Breast epithelium (tissue), 4 donors: ENCODE measurements at regions not wholly inside any gene's neighbourhood (a gene's known extent, or its start where the extent isn't known, plus 50 kb on each side); places are given as distances from the start of the nearest gene placed in this dataset.

Experiments used
- DNase-seq, 2 donors: peaks; one replicate each; pipeline ENCODE4 v3.0.0-alpha.2; 2019; ENCODE audit warnings: low spot score in 2 of 2
- H3K27ac ChIP-seq, 2 donors: fragments of 200-600 bp; sonication (generic) in 1 of 2; one replicate each; pipeline ENCODE4 v1.5.1; 2016 to 2019; ENCODE audit warnings: mild to moderate bottlenecking in 1 of 2
- H3K27me3 ChIP-seq, 2 donors: fragments of 200-600 bp; sonication (generic) in 1 of 2; one replicate each; pipeline versions ENCODE4 v1.5.1 to v1.6.0; 2017 to 2019; ENCODE audit warnings: control low read depth in 1 of 2, mild to moderate bottlenecking in 1 of 2
- H3K36me3 ChIP-seq: fragments of 200-600 bp; one replicate; pipeline ENCODE4 v1.5.1; 2019
- H3K4me1 ChIP-seq, 2 donors: fragments of 200-600 bp; sonication (generic); one replicate each; pipeline ENCODE4 v1.5.1; 2016 to 2019; ENCODE audit warnings: control low read depth in 1 of 2
- H3K4me3 ChIP-seq, 3 donors: fragments of 200-600 bp; sonication (generic); 1 replicate in 2 of 3; 2 replicates in 1 of 3; pipeline ENCODE4 v1.5.1; 2016 to 2019; ENCODE audit warnings: mild to moderate bottlenecking in 3 of 3, moderate library complexity in 2 of 3
- H3K9me3 ChIP-seq, 2 donors: fragments of 200-600 bp; sonication (generic) in 1 of 2; one replicate each; pipeline ENCODE4 v1.5.1; 2016 to 2019; ENCODE audit warnings: control low read depth in 1 of 2
- CTCF ChIP-seq, 3 donors: fragments of 450-650 bp; IDR thresholded peaks; one replicate each; pipeline ENCODE4 v1.5.1; 2016 to 2017; ENCODE audit warnings: antibody characterized with exemption in 3 of 3, mild to moderate bottlenecking in 3 of 3, moderate library complexity in 3 of 3
- POLR2A ChIP-seq: fragments of 450-650 bp; IDR thresholded peaks from one replicate; pipeline ENCODE4 v1.6.1; 2016; ENCODE audit warnings: antibody characterized with exemption, mild to moderate bottlenecking, moderate library complexity
- POLR2AphosphoS5 ChIP-seq, 3 donors: sonication (generic); formaldehyde crosslinking; IDR thresholded peaks; one replicate each; pipeline ENCODE4 v1.6.1; 2017; ENCODE audit warnings: antibody characterized with exemption in 3 of 3
- intact Hi-C: fragments of 100-400 bp; cut with DNase I; formaldehyde crosslinking; loops from one replicate; pipeline ENCODE4 v1.15.1; 2023; ENCODE audit warnings: low total_unique reads

DNA sequence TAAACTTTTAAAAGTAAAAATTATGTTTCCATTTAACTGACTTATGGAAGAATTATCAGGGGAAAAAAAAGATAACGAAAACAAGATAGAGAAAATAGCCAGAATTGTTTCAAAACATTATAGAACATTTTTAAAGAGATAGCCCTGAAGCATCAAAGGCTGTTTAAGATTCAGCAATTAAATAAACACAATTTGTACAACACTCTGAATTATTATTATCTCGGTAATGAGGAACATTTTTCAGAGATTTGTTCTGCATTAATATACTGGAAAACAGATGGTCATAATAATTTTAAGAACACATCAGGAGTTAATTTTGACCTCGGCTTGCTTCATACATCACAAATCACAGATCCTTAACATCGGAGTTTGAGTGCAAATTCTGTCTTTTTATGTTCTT is 643.8 kb downstream of the SORCS1 start:
- no peaks in the 10 kb centered on the region for H3K9me3 ChIP-seq
- no peaks in the 10 kb centered on the region for H3K4me1 ChIP-seq
- no peak overlapping the region for H3K4me3 ChIP-seq
- DNase-seq, result no peak
- no peak overlapping the region for H3K27ac ChIP-seq
- intact Hi-C loops, result no loop called here
- H3K36me3 ChIP-seq, result no peaks in the 10 kb centered on the region
- H3K27me3 ChIP-seq, result no peaks in the 10 kb centered on the region
- TF ChIP-seq POLR2AphosphoS5 (IDR thresholded peaks at IDR 0.05) (no peak), POLR2A (no peak), CTCF (IDR thresholded peaks at IDR 0.05) (no peak)

- no peak for DNase-seq
- intact Hi-C loops, result no loop called here
- TF ChIP-seq POLR2A (no peak), CTCF (IDR thresholded peaks at IDR 0.05) (no peak), POLR2AphosphoS5 (IDR thresholded peaks at IDR 0.05) (no peak)
- Histone ChIP-seq H3K4me1 (no peaks in the 10 kb centered on the region), H3K9me3 (no peaks in the 10 kb centered on the region), H3K27me3 (no peaks in the 10 kb centered on the region), H3K27ac (no peak overlapping the region), H3K36me3 (no peaks in the 10 kb centered on the region), H3K4me3 (no peak overlapping the region)
These were observed 645.0 kb downstream of the SORCS1 start for GRCh38 chr10:106519376-106520030.

DNA sequence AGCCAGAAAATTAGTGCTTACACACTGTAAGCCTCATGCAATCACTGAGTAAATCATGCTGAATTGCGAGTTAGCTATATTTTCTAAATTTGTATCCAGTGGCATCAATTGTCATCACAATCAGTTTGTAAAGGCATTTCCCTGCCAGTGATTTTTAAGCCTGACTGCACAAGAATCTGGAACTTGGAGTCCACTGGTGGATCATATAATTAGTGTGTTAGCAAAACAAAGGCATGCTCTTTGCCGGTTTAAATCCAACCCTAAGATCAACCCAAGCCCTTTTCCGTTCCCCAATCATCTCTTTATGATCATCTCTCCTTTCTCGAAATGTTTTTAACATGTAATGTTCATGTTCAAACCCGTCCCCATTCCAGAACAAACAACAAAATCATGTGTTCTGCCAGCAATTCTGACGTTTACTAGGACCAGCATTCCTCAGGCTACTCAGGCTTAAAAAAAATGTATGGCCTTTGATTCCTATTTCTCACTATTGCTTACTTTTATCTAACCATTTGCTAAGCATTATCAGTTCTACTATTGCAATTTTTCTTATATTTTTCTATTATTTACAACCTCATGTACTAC is 649.2 kb downstream of the SORCS1 start:
- Histone ChIP-seq H3K36me3 (no peaks in the 10 kb centered on the region), H3K27ac (no peak overlapping the region), H3K9me3 (no peaks in the 10 kb centered on the region), H3K4me3 (no peak overlapping the region), H3K27me3 (no peaks in the 10 kb centered on the region), H3K4me1 (no peaks in the 10 kb centered on the region)
- DNase-seq, result no peak
- no peak for TF ChIP-seq POLR2A
- TF ChIP-seq POLR2AphosphoS5 (IDR thresholded peaks at IDR 0.05), result no peak
- no peak for TF ChIP-seq CTCF (IDR thresholded peaks at IDR 0.05)
- intact Hi-C loops, result no loop called here

- TF ChIP-seq POLR2AphosphoS5 (IDR thresholded peaks at IDR 0.05), result no peak
- no peak for TF ChIP-seq POLR2A
- no peak for TF ChIP-seq CTCF (IDR thresholded peaks at IDR 0.05)
- DNase-seq, result no peak
- H3K4me1 ChIP-seq, result no peaks in the 10 kb centered on the region
- no peaks in the 10 kb centered on the region for H3K36me3 ChIP-seq
- H3K4me3 ChIP-seq, result no peak overlapping the region
- intact Hi-C loops, result no loop called here
- no peaks in the 10 kb centered on the region for H3K27me3 ChIP-seq
- no peaks in the 10 kb centered on the region for H3K9me3 ChIP-seq
- no peak overlapping the region for H3K27ac ChIP-seq
These were observed 651.1 kb downstream of the SORCS1 start for GRCh38 chr10:106513352-106513771.

DNA sequence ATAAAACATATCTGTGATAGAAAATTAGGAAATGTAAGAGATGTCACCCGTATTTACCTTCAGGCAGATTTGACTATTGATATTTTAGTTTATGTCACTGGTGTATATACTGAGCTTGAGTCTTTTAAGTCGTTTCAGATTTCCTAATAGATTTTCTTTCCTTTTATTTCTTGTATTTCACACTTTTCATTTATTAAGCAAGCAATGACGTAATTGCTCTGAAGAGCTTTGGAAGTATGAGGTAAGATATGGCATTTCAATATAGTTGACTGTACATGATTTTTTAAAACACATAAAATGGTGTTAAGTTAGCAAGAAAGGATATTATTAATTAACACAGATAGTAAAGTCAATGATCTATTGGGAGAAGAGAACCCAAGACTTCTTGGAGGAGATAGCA is 652.6 kb downstream of the SORCS1 start:
- Histone ChIP-seq H3K4me3 (no peak overlapping the region), H3K36me3 (no peaks in the 10 kb centered on the region), H3K4me1 (no peaks in the 10 kb centered on the region), H3K27ac (no peak overlapping the region), H3K9me3 (no peaks in the 10 kb centered on the region), H3K27me3 (no peaks in the 10 kb centered on the region)
- intact Hi-C loops, result no loop called here
- no peak for TF ChIP-seq POLR2AphosphoS5 (IDR thresholded peaks at IDR 0.05)
- no peak for TF ChIP-seq POLR2A
- TF ChIP-seq CTCF (IDR thresholded peaks at IDR 0.05), result no peak
- DNase-seq, result no peak
